NCI-H69 (cell line): ENCODE measurements at regions not wholly inside any gene's neighbourhood (a gene's known extent, or its start where the extent isn't known, plus 50 kb on each side); places are given as distances from the start of the nearest gene placed in this dataset.

Source experiments
- DNase-seq: peaks from one replicate; lab custom pipeline; 2025; lab: John Stamatoyannopoulos, UW

- DNase-seq, result no peak
These were observed 70.8 kb upstream of the FAM204A start for GRCh38 chr10:118412932-118413331.

- DNase-seq, result no peak
These were observed 70.1 kb upstream of the FAM204A start for GRCh38 chr10:118412132-118412760.

- DNase-seq, result no peak
These were observed 67.2 kb upstream of the FAM204A start for GRCh38 chr10:118409295-118409694.

GRCh38 chr10:118408181-118408580 is 66.1 kb upstream of the FAM204A start:
- no peak for DNase-seq

GRCh38 chr10:118407777-118408176 is 65.7 kb upstream of the FAM204A start:
- DNase-seq, result no peak

- DNase-seq, result no peak
These were observed 64.9 kb upstream of the FAM204A start for GRCh38 chr10:118407026-118407425.

GRCh38 chr10:118405928-118406327 is 63.8 kb upstream of the FAM204A start:
- DNase-seq, result peak; percentile 40

GRCh38 chr10:118403967-118404366 is 61.8 kb upstream of the FAM204A start:
- DNase-seq, result peak; percentile 20

GRCh38 chr10:118401708-118402193 is 59.6 kb upstream of the FAM204A start:
- no peak for DNase-seq

GRCh38 chr10:118397391-118397790 is 55.3 kb upstream of the FAM204A start:
- no peak for DNase-seq

GRCh38 chr10:118395947-118396346 is 53.8 kb upstream of the FAM204A start:
- peak; percentile 16 for DNase-seq

GRCh38 chr10:118394301-118395200 is 52.4 kb upstream of the FAM204A start:
- peak; percentile 93 for DNase-seq

- no peak for DNase-seq
These were observed 50.6 kb upstream of the FAM204A start for GRCh38 chr10:118392761-118393160.
